Lung (tissue), 11 donors: ENCODE measurements at regions not wholly inside any gene's neighbourhood (a gene's known extent, or its start where the extent isn't known, plus 50 kb on each side); places are given as distances from the start of the nearest gene placed in this dataset.

ENCODE experiments used
- ATAC-seq: fragments of 200-7000 bp; cut with Tn5 transposase; one replicate; pipeline ENCODE4 v1.9.1; 2020; ENCODE audit warnings: moderate number of reproducible peaks; ENCODE audit not compliant: insufficient read depth, low FRiP score
- DNase-seq, 3 donors: peaks; one replicate each; pipeline ENCODE4 v3.0.0-alpha.2; 2013 to 2017
- H3K27ac ChIP-seq, 2 donors: one replicate each; pipeline ENCODE4 v1.5.1; 2013; ENCODE audit warnings: mild to moderate bottlenecking in 2 of 2, moderate library complexity in 2 of 2, control low read depth in 1 of 2, inconsistent platforms in 1 of 2, low read depth in 1 of 2, low read length in 1 of 2
- H3K27me3 ChIP-seq, 3 donors: one replicate each; pipeline ENCODE4 v1.5.1; 2013; ENCODE audit warnings: low read length in 2 of 3; ENCODE audit not compliant: control insufficient read depth in 3 of 3, insufficient read depth in 3 of 3
- H3K36me3 ChIP-seq, 4 donors: one replicate each; pipeline ENCODE4 v1.5.1; 2013; ENCODE audit warnings: low read length in 4 of 4, mild to moderate bottlenecking in 1 of 4, moderate library complexity in 1 of 4; ENCODE audit not compliant: control insufficient read depth in 4 of 4, insufficient read depth in 4 of 4
- H3K4me1 ChIP-seq, 5 donors: one replicate each; pipeline ENCODE4 v1.5.1; 2013; ENCODE audit warnings: low read length in 5 of 5, mild to moderate bottlenecking in 2 of 5, moderate library complexity in 1 of 5; ENCODE audit not compliant: control insufficient read depth in 5 of 5, insufficient read depth in 5 of 5
- H3K4me3 ChIP-seq: one replicate; pipeline ENCODE4 v1.5.1; 2013; ENCODE audit warnings: mild to moderate bottlenecking, control low read depth, moderate library complexity
- H3K9ac ChIP-seq, 2 donors: one replicate each; pipeline ENCODE4 v1.5.1; 2013; ENCODE audit warnings: low read length in 2 of 2, control low read depth in 1 of 2; ENCODE audit not compliant: insufficient read depth in 1 of 2
- H3K9me3 ChIP-seq, 4 donors: one replicate each; pipeline ENCODE4 v1.5.1; 2013; ENCODE audit warnings: low read length in 3 of 4, mild to moderate bottlenecking in 1 of 4, moderate library complexity in 1 of 4; ENCODE audit not compliant: control insufficient read depth in 4 of 4, insufficient read depth in 3 of 4
- WGBS, 2 donors: extraction: QIAGEN DNeasy Blood & Tissue Kit; methylation state at CpG; one replicate each; pipeline ENCODE4 v1.1.7; 2013; 5-methylcytosine and 5-hydroxymethylcytosine counted together
- TF ChIP-seq, protein P1 (sequence below): IDR thresholded peaks from 2 replicates; pipeline ENCODE4 v1.5.1; 2012; ENCODE audit warnings: mild to moderate bottlenecking; ENCODE audit errors: control extremely low read depth, extremely low read depth
- donor health status: control.
- donor health status: control.
- donor health status: Bipolar disorder and iron deficiency.
- donor health status: healthy.
- donor health status: DM: yes; HTN: yes; CAD: no.

DNA sequence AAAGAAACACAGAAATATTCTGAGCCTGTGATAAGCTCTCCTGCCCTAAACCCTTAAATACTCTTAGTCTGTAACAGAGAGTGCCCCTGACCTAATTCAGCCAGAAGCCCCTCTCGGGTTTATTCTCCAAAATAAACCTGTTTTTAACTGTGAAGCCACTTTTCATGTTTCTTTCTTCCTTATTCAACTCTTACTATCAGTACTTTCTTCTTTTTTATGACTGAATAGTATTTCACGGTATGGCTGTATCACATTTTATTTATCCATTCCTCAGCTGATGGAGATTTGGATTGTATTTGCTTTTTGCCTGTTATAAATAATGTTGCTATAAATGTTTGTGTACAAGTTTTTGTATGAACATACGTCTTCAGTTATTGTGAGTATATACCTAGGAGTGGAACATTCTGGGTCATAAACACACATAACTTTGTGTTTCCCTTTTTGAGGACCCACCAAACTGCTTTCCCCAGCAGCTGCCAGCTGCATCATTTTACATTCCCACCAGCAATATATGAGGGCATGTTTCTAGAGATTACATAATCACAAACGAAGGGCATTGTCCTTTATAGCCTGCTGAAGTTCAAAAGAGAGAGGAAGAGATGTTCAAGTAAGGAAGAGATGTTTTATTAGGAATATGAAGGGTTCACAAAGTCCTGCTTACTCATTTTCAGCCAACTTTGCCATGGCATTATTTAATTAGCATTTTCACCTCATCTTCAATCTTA lies 199.4 kb upstream of the NUDT4 start:
- ATAC-seq (no peak), DNase-seq (no peak)
- Histone ChIP-seq H3K27ac (peak overlapping the region in 1 of 2 donors; percentile 81), H3K9ac (no peak overlapping the region), H3K27me3 (no peaks in the 10 kb centered on the region), H3K36me3 (no peaks in the 10 kb centered on the region), H3K4me3 (no peak overlapping the region), H3K4me1 (peaks cover 0 to 33% (median 13%) of the 10 kb centered on the region in 5 donors), H3K9me3 (no peaks in the 10 kb centered on the region)
- TF ChIP-seq, protein P1, sequence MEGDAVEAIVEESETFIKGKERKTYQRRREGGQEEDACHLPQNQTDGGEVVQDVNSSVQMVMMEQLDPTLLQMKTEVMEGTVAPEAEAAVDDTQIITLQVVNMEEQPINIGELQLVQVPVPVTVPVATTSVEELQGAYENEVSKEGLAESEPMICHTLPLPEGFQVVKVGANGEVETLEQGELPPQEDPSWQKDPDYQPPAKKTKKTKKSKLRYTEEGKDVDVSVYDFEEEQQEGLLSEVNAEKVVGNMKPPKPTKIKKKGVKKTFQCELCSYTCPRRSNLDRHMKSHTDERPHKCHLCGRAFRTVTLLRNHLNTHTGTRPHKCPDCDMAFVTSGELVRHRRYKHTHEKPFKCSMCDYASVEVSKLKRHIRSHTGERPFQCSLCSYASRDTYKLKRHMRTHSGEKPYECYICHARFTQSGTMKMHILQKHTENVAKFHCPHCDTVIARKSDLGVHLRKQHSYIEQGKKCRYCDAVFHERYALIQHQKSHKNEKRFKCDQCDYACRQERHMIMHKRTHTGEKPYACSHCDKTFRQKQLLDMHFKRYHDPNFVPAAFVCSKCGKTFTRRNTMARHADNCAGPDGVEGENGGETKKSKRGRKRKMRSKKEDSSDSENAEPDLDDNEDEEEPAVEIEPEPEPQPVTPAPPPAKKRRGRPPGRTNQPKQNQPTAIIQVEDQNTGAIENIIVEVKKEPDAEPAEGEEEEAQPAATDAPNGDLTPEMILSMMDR = no peak
- 61 to 79% methylated on average over 4 of the region's 4 CpGs for WGBS, 2 donors

DNA sequence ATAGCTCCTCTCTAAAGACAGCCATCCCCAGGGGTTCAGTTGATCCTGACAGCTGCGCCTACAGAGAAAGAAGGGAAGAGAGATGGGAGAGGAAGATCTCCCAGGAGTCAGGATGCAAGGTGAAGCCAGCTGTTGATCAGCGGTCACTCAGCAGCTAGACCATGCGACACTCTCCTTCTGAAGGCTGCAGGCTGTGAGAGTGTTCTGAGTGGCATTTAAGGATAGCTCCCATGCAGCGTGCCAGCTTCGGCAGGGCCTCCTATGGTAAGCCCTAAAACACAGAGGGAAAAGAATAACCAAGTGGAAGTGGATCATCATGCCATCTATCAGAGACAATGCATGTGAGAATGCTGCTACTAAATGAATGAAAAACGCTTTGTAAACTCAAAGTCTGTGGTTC lies 197.9 kb upstream of the NUDT4 start:
- Histone ChIP-seq H3K27me3 (no peaks in the 10 kb centered on the region), H3K9ac (no peak overlapping the region), H3K4me3 (no peak overlapping the region), H3K27ac (peak overlapping the region in 1 of 2 donors; percentile 33), H3K36me3 (no peaks in the 10 kb centered on the region), H3K4me1 (peaks cover 0 to 36% (median 6%) of the 10 kb centered on the region in 5 donors), H3K9me3 (no peaks in the 10 kb centered on the region)
- ATAC-seq (no peak), DNase-seq (no peak)
- TF ChIP-seq, protein P1 = no peak
- 91 to 97% methylated on average over 6 of the region's 6 CpGs for WGBS, 2 donors

GRCh38 chr12:93180566-93180965 lies 197.2 kb upstream of the NUDT4 start:
- Histone ChIP-seq H3K27me3 (no peaks in the 10 kb centered on the region), H3K4me1 (peaks cover 0 to 32% (median 6%) of the 10 kb centered on the region in 5 donors), H3K27ac (no peak overlapping the region), H3K9ac (no peak overlapping the region), H3K9me3 (no peaks in the 10 kb centered on the region), H3K4me3 (no peak overlapping the region), H3K36me3 (no peaks in the 10 kb centered on the region)
- DNase-seq (no peak), ATAC-seq (no peak)
- 95% methylated on average over 2 of the region's 2 CpGs for WGBS, 2 donors
- TF ChIP-seq, protein P1 = no peak
